WTC11 (cell line): ENCODE measurements at regions not wholly inside any gene's neighbourhood (a gene's known extent, or its start where the extent isn't known, plus 50 kb on each side); places are given as distances from the start of the nearest gene placed in this dataset.

Source experiments
- ATAC-seq: fragments of 200-7000 bp; cut with Tn5 transposase; 2 replicates; pipeline ENCODE4 v1.10.0; 2021; ENCODE audit warnings: mild to moderate bottlenecking, moderate library complexity
- CTCF ChIA-PET: fragments of 300-600 bp; sonication (Branson Sonifier 250); formaldehyde crosslinking; loops from one replicate; lab custom pipeline; 2021; ENCODE audit warnings: antibody characterized with exemption; lab: Charles Lee
- POLR2A ChIA-PET: fragments of 350-600 bp; sonication (Branson Sonifier 250); formaldehyde crosslinking; loops from one replicate; lab custom pipeline; 2021; ENCODE audit warnings: antibody characterized with exemption; lab: Charles Lee
- DNase-seq: peaks from one replicate; pipeline ENCODE4 v3.0.0; 2021; ENCODE audit warnings: low spot score
- H3K27ac Mint-ChIP-seq: 2 replicates; pipeline ENCODE4 v1.8.0; 2021; ENCODE audit warnings: mixed read lengths
- H3K27me3 Mint-ChIP-seq: 2 replicates; pipeline ENCODE4 v1.8.0; 2021; ENCODE audit warnings: low read depth, mild to moderate bottlenecking, moderate library complexity, mixed read lengths
- H3K36me3 Mint-ChIP-seq: 2 replicates; pipeline ENCODE4 v1.8.0; 2021; ENCODE audit warnings: mixed read lengths
- H3K4me1 Mint-ChIP-seq: 2 replicates; pipeline ENCODE4 v1.8.0; 2022; ENCODE audit warnings: mixed read lengths
- H3K4me3 Mint-ChIP-seq: 2 replicates; pipeline ENCODE4 v1.8.0; 2021; ENCODE audit warnings: mild to moderate bottlenecking, moderate library complexity, mixed read lengths
- H3K9me3 Mint-ChIP-seq: 2 replicates; pipeline ENCODE4 v1.8.0; 2021; ENCODE audit warnings: mixed read lengths
- ELF4 ChIP-seq: sonication (generic); formaldehyde crosslinking; IDR thresholded peaks from 2 replicates; pipeline ENCODE4 v1.8.1; 2022; ENCODE audit warnings: low read depth, mild to moderate bottlenecking, moderate library complexity, missing genetic modification reagents
- EMX1 ChIP-seq: fragments of 250-450 bp; sonication (Bioruptor Pico); IDR thresholded peaks from 2 replicates; pipeline ENCODE4 v1.8.0; 2021; ENCODE audit warnings: mild to moderate bottlenecking
- FOXJ3 ChIP-seq: sonication (generic); formaldehyde crosslinking; IDR thresholded peaks from 2 replicates; pipeline ENCODE4 v1.9.0; 2021; ENCODE audit warnings: missing genetic modification reagents, mild to moderate bottlenecking, borderline replicate concordance
- JUN ChIP-seq: sonication (generic); formaldehyde crosslinking; IDR thresholded peaks from 2 replicates; pipeline ENCODE4 v1.8.0; 2023; ENCODE audit warnings: mild to moderate bottlenecking, missing genetic modification reagents
- NFE2L1 ChIP-seq: sonication (generic); formaldehyde crosslinking; IDR thresholded peaks from 2 replicates; pipeline ENCODE4 v1.8.1; 2023; ENCODE audit warnings: missing genetic modification reagents
- NR1H2 ChIP-seq: sonication (generic); formaldehyde crosslinking; IDR thresholded peaks from 2 replicates; pipeline ENCODE4 v1.9.0; 2021; ENCODE audit warnings: mild to moderate bottlenecking, moderate library complexity, missing genetic modification reagents
- NR2C2 ChIP-seq: sonication (generic); formaldehyde crosslinking; IDR thresholded peaks from 2 replicates; pipeline ENCODE4 v1.8.0; 2022; ENCODE audit warnings: mild to moderate bottlenecking, missing genetic modification reagents
- OVOL2 ChIP-seq: fragments of 250-450 bp; sonication (Bioruptor Pico); IDR thresholded peaks from 2 replicates; pipeline ENCODE4 v1.9.0; 2021; ENCODE audit warnings: mild to moderate bottlenecking, borderline replicate concordance
- SMAD3 ChIP-seq: sonication (generic); formaldehyde crosslinking; IDR thresholded peaks from 2 replicates; pipeline ENCODE4 v1.8.0; 2022; ENCODE audit warnings: missing genetic modification reagents, mild to moderate bottlenecking, borderline replicate concordance
- SMAD4 ChIP-seq: sonication (generic); formaldehyde crosslinking; IDR thresholded peaks from 2 replicates; pipeline ENCODE4 v1.8.0; 2022; ENCODE audit warnings: mild to moderate bottlenecking, missing genetic modification reagents
- SP1 ChIP-seq: sonication (generic); formaldehyde crosslinking; conservative IDR thresholded peaks from 2 replicates; pipeline ENCODE4 v1.8.1; 2022; ENCODE audit warnings: missing genetic modification reagents
- TEAD1 ChIP-seq: sonication (generic); formaldehyde crosslinking; IDR thresholded peaks from 2 replicates; pipeline ENCODE4 v1.8.0; 2022; ENCODE audit warnings: mild to moderate bottlenecking, missing genetic modification reagents
- TEAD4 ChIP-seq: sonication (generic); formaldehyde crosslinking; IDR thresholded peaks from 2 replicates; pipeline ENCODE4 v1.8.0; 2022; ENCODE audit warnings: mild to moderate bottlenecking, missing genetic modification reagents
- TP53 ChIP-seq: sonication (generic); formaldehyde crosslinking; IDR thresholded peaks from 2 replicates; pipeline ENCODE4 v1.8.1; 2023; ENCODE audit warnings: mild to moderate bottlenecking, missing genetic modification reagents
- ZNF138 ChIP-seq: sonication (generic); formaldehyde crosslinking; conservative IDR thresholded peaks from 2 replicates; pipeline ENCODE4 v1.8.1; 2022; ENCODE audit warnings: mild to moderate bottlenecking, moderate library complexity, missing genetic modification reagents
- ZNF219 ChIP-seq: sonication (generic); formaldehyde crosslinking; IDR thresholded peaks from 2 replicates; pipeline ENCODE4 v1.8.0; 2023; ENCODE audit warnings: missing genetic modification reagents, mild to moderate bottlenecking, borderline replicate concordance
- ZNF263 ChIP-seq: sonication (generic); formaldehyde crosslinking; IDR thresholded peaks from 2 replicates; pipeline ENCODE4 v1.8.1; 2022; ENCODE audit warnings: low read depth, mild to moderate bottlenecking, moderate library complexity, missing genetic modification reagents
- TF ChIP-seq, protein P1 (sequence below): sonication (generic); formaldehyde crosslinking; IDR thresholded peaks from 2 replicates; pipeline ENCODE4 v1.8.0; 2022; ENCODE audit warnings: mild to moderate bottlenecking, missing genetic modification reagents
- TF ChIP-seq, protein P2 (sequence below): sonication (generic); formaldehyde crosslinking; IDR thresholded peaks from 2 replicates; pipeline ENCODE4 v1.8.1; 2022; ENCODE audit warnings: mild to moderate bottlenecking, moderate library complexity, missing genetic modification reagents
- TF ChIP-seq, protein P3 (sequence below): sonication (generic); formaldehyde crosslinking; IDR thresholded peaks from 2 replicates; pipeline ENCODE4 v1.8.1; 2023; ENCODE audit warnings: mild to moderate bottlenecking, missing genetic modification reagents
- TF ChIP-seq, protein P4 (sequence below): sonication (generic); formaldehyde crosslinking; IDR thresholded peaks from 2 replicates; pipeline ENCODE4 v1.8.0; 2022; ENCODE audit warnings: missing genetic modification reagents
- TF ChIP-seq, protein P5 (sequence below): sonication (generic); formaldehyde crosslinking; IDR thresholded peaks from 2 replicates; pipeline ENCODE4 v1.8.1; 2022; ENCODE audit warnings: missing genetic modification reagents, borderline replicate concordance
- TF ChIP-seq, protein P6 (sequence below): sonication (generic); formaldehyde crosslinking; conservative IDR thresholded peaks from 2 replicates; pipeline ENCODE4 v1.8.1; 2022; ENCODE audit warnings: mild to moderate bottlenecking, missing genetic modification reagents
- TF ChIP-seq, protein P7 (sequence below): sonication (generic); formaldehyde crosslinking; IDR thresholded peaks from 2 replicates; pipeline ENCODE4 v1.8.0; 2022; ENCODE audit warnings: mild to moderate bottlenecking, missing genetic modification reagents
- TF ChIP-seq, protein P8 (sequence below): fragments of 250-450 bp; sonication (Bioruptor Pico); IDR thresholded peaks from 2 replicates; pipeline ENCODE4 v2.1.2; 2022; ENCODE audit warnings: mild to moderate bottlenecking, moderate library complexity

DNA sequence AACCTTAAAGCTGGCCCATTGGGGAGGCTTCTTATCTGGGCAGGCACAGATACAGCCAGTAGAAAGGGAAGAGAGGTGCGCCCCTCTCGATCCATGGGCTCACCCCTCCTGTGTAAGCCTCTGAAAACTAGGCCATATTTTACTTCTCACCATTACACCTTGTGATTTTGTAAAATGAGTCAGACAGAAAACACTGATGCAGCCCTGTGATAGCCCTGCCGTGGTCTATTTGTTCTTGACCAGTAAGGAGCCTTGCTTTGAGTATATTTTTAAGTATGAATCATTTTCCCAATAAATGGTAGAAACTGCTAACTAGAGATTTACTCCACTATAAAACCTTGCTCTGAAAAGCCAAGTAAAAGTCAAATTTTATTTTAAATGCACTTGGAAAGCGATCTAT is 329.8 kb upstream of the MBL2 start:
- ATAC-seq (no peak), DNase-seq (no peak)
- H3K4me1 Mint-ChIP-seq = peaks cover 5% of the 10 kb centered on the region
- no peak overlapping the region for H3K27ac Mint-ChIP-seq
- peaks cover 28% of the 10 kb centered on the region for H3K36me3 Mint-ChIP-seq
- ChIA-PET CTCF (no interaction called here), POLR2A (no interaction called here)
- no peak overlapping the region for H3K4me3 Mint-ChIP-seq
- peaks cover 38% of the 10 kb centered on the region for H3K9me3 Mint-ChIP-seq
- TF ChIP-seq ZNF138 (CRISPR knock-in tag) = no peak
- TF ChIP-seq, protein P1, sequence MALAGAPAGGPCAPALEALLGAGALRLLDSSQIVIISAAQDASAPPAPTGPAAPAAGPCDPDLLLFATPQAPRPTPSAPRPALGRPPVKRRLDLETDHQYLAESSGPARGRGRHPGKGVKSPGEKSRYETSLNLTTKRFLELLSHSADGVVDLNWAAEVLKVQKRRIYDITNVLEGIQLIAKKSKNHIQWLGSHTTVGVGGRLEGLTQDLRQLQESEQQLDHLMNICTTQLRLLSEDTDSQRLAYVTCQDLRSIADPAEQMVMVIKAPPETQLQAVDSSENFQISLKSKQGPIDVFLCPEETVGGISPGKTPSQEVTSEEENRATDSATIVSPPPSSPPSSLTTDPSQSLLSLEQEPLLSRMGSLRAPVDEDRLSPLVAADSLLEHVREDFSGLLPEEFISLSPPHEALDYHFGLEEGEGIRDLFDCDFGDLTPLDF = no peak
- no peak for TF ChIP-seq TEAD4 (CRISPR knock-in tag)
- TF ChIP-seq, protein P2, sequence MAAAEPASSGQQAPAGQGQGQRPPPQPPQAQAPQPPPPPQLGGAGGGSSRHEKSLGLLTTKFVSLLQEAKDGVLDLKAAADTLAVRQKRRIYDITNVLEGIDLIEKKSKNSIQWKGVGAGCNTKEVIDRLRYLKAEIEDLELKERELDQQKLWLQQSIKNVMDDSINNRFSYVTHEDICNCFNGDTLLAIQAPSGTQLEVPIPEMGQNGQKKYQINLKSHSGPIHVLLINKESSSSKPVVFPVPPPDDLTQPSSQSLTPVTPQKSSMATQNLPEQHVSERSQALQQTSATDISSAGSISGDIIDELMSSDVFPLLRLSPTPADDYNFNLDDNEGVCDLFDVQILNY = no peak
- TF ChIP-seq TP53 (CRISPR knock-in tag) = no peak
- no peak for TF ChIP-seq FOXJ3 (CRISPR knock-in tag)
- TF ChIP-seq, protein P3, sequence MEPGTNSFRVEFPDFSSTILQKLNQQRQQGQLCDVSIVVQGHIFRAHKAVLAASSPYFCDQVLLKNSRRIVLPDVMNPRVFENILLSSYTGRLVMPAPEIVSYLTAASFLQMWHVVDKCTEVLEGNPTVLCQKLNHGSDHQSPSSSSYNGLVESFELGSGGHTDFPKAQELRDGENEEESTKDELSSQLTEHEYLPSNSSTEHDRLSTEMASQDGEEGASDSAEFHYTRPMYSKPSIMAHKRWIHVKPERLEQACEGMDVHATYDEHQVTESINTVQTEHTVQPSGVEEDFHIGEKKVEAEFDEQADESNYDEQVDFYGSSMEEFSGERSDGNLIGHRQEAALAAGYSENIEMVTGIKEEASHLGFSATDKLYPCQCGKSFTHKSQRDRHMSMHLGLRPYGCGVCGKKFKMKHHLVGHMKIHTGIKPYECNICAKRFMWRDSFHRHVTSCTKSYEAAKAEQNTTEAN (CRISPR knock-in tag) = no peak
- TF ChIP-seq, protein P4, sequence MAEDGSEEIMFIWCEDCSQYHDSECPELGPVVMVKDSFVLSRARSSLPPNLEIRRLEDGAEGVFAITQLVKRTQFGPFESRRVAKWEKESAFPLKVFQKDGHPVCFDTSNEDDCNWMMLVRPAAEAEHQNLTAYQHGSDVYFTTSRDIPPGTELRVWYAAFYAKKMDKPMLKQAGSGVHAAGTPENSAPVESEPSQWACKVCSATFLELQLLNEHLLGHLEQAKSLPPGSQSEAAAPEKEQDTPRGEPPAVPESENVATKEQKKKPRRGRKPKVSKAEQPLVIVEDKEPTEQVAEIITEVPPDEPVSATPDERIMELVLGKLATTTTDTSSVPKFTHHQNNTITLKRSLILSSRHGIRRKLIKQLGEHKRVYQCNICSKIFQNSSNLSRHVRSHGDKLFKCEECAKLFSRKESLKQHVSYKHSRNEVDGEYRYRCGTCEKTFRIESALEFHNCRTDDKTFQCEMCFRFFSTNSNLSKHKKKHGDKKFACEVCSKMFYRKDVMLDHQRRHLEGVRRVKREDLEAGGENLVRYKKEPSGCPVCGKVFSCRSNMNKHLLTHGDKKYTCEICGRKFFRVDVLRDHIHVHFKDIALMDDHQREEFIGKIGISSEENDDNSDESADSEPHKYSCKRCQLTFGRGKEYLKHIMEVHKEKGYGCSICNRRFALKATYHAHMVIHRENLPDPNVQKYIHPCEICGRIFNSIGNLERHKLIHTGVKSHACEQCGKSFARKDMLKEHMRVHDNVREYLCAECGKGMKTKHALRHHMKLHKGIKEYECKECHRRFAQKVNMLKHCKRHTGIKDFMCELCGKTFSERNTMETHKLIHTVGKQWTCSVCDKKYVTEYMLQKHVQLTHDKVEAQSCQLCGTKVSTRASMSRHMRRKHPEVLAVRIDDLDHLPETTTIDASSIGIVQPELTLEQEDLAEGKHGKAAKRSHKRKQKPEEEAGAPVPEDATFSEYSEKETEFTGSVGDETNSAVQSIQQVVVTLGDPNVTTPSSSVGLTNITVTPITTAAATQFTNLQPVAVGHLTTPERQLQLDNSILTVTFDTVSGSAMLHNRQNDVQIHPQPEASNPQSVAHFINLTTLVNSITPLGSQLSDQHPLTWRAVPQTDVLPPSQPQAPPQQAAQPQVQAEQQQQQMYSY (CRISPR knock-in tag) = no peak
- TF ChIP-seq TEAD1 (CRISPR knock-in tag) = no peak
- no peak for TF ChIP-seq SP1 (CRISPR knock-in tag)
- TF ChIP-seq, protein P5, sequence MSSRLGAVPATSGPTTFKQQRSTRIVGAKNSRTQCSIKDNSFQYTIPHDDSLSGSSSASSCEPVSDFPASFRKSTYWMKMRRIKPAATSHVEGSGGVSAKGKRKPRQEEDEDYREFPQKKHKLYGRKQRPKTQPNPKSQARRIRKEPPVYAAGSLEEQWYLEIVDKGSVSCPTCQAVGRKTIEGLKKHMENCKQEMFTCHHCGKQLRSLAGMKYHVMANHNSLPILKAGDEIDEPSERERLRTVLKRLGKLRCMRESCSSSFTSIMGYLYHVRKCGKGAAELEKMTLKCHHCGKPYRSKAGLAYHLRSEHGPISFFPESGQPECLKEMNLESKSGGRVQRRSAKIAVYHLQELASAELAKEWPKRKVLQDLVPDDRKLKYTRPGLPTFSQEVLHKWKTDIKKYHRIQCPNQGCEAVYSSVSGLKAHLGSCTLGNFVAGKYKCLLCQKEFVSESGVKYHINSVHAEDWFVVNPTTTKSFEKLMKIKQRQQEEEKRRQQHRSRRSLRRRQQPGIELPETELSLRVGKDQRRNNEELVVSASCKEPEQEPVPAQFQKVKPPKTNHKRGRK (CRISPR knock-in tag) = no peak
- TF ChIP-seq, protein P6, sequence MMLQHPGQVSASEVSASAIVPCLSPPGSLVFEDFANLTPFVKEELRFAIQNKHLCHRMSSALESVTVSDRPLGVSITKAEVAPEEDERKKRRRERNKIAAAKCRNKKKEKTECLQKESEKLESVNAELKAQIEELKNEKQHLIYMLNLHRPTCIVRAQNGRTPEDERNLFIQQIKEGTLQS (CRISPR knock-in tag) = no peak
- no peak for TF ChIP-seq NFE2L1
- no peaks in the 10 kb centered on the region for H3K27me3 Mint-ChIP-seq

DNA sequence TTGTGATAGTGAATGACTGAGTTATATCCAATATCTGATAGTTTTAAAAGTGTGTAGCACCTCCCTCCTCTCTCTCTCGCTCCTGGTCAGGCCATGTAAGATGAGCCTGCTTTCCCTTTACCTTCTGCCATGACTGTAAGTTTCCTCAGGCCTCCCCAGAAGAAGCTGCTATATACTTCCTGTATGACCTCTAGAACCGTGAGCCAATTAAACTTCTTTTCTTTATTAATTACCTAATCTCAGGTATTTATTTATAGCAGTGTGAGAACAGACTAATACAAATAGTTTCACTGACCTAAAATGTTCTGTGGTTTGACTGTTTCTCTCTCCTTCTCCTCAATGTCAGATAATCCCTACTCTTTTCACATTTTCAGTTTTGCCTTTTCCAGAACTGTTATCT is 321.3 kb upstream of the MBL2 start:
- H3K27ac Mint-ChIP-seq = no peak overlapping the region
- DNase-seq = no peak
- H3K4me1 Mint-ChIP-seq = peaks cover 10% of the 10 kb centered on the region; the same call in 1 of the 2 replicates
- ChIA-PET CTCF (no interaction called here), POLR2A (no interaction called here)
- ATAC-seq = no peak
- H3K9me3 Mint-ChIP-seq = peaks cover 34% of the 10 kb centered on the region
- peaks cover 32% of the 10 kb centered on the region for H3K36me3 Mint-ChIP-seq
- no peak overlapping the region for H3K4me3 Mint-ChIP-seq
- no peaks in the 10 kb centered on the region for H3K27me3 Mint-ChIP-seq
- no peak for TF ChIP-seq ELF4
- no peak for TF ChIP-seq SMAD3 (CRISPR knock-in tag)
- TF ChIP-seq NR1H2 (CRISPR knock-in tag) = no peak
- TF ChIP-seq ZNF263 (CRISPR knock-in tag) = no peak
- no peak for TF ChIP-seq NR2C2 (CRISPR knock-in tag)
- TF ChIP-seq, protein P7, sequence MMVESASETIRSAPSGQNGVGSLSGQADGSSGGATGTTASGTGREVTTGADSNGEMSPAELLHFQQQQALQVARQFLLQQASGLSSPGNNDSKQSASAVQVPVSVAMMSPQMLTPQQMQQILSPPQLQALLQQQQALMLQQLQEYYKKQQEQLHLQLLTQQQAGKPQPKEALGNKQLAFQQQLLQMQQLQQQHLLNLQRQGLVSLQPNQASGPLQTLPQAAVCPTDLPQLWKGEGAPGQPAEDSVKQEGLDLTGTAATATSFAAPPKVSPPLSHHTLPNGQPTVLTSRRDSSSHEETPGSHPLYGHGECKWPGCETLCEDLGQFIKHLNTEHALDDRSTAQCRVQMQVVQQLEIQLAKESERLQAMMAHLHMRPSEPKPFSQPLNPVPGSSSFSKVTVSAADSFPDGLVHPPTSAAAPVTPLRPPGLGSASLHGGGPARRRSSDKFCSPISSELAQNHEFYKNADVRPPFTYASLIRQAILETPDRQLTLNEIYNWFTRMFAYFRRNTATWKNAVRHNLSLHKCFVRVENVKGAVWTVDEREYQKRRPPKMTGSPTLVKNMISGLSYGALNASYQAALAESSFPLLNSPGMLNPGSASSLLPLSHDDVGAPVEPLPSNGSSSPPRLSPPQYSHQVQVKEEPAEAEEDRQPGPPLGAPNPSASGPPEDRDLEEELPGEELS (CRISPR knock-in tag) = no peak
- TF ChIP-seq ZNF219 (CRISPR knock-in tag) = no peak
- TF ChIP-seq OVOL2 (CRISPR knock-in tag) = no peak
- TF ChIP-seq JUN = no peak
- TF ChIP-seq, protein P8, sequence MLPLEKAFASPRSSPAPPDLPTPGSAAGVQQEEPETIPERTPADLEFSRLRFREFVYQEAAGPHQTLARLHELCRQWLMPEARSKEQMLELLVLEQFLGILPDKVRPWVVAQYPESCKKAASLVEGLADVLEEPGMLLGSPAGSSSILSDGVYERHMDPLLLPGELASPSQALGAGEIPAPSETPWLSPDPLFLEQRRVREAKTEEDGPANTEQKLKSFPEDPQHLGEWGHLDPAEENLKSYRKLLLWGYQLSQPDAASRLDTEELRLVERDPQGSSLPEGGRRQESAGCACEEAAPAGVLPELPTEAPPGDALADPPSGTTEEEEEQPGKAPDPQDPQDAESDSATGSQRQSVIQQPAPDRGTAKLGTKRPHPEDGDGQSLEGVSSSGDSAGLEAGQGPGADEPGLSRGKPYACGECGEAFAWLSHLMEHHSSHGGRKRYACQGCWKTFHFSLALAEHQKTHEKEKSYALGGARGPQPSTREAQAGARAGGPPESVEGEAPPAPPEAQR (CRISPR knock-in tag) = no peak
- TF ChIP-seq EMX1 (CRISPR knock-in tag) = no peak
- TF ChIP-seq SMAD4 (CRISPR knock-in tag) = no peak
